Dermis microvascular lymphatic vessel endothelial cell (primary cell): ENCODE measurements at regions not wholly inside any gene's neighbourhood (a gene's known extent, or its start where the extent isn't known, plus 50 kb on each side); places are given as distances from the start of the nearest gene placed in this dataset.
A peak's percentile ranks its signal among the peaks of the same experiment; 100 is the strongest.
"Not testable (repeated sequence)": the region's sequence is repeated elsewhere in the genome, so short reads cannot be mapped to it uniquely, and the experiment has no call there.

ENCODE experiments used
- DNase-seq, 2 donors: peaks; one replicate each; pipeline versions ENCODE4 v3.0.0 to v3.0.0-alpha.2; 2010; ENCODE audit warnings: low read depth in 2 of 2

DNA sequence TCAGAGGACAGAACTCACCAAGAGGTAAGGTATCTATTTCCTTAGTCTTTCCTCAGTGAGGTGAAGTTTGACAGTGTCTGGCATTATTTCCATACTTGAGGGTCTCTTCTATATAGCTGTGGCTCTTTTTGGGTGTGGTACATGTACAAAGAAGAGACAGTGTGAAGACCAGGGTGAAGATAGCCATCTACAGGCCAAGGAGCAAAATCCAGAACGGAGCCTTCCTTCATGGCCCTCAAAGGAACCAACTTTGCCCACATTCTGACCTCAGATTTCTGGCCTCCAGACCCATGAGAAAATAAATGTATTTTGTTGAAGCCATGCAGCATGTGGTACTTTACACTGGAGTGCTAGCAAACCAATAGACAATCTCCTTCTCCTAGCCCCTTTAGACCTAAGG is 858.5 kb upstream of the B3GALT2 start:
- no peak for DNase-seq

DNA sequence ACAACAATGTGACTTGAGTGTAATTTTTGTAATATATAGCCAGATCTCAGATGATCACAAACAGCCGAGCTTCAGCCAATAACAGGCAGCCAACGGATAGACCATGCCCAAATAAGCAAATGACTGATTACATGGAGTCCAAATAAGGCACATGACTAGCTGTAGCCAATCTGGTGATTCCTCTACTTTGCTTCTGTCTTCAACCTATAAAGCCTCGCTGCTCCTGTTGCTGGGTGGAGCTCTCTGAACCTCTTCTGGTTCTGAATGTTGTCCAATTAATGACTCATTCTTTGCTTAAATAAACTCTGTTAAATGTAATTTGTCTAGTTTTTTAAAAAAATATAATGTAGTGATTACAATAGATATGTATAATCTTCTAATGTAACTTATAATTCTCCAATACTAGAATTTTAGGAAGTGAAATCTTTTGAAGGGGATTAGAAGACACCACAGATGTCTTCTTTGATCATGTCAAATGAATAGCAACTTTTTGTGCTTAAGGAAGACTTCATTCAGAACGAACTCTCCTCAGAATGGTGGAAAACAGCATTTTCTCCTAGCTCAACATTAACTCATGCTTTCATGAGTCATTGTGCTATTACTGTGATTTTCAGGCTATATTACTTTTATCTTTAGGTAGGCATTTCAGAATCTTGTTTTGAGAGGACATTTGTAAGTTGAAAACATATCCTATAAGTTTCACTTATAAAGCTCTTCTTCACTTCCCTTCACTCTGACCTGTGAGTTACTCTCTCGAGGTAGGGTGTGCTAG is 857.8 kb upstream of the B3GALT2 start:
- no peak for DNase-seq

DNA sequence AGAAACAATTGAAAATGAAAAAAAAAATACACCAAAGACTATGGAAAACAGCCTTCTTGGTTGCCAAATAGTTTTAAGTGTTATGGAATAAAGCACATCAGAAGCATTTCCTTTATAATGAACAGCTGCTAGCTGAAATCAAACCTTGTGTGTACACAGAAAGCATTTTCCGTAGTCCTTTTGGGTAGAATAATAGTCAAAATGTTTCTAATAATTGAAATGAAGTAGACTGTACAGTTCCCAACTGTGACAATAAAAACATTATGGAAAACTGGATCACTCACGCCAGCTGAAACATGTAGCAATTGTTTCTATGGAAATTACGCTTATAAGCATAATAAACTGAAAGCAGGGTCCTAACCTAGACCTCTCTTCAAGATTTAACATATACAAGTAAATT is 856.3 kb upstream of the B3GALT2 start:
- DNase-seq, result peak in 1 of 2 donors; percentile 33

DNA sequence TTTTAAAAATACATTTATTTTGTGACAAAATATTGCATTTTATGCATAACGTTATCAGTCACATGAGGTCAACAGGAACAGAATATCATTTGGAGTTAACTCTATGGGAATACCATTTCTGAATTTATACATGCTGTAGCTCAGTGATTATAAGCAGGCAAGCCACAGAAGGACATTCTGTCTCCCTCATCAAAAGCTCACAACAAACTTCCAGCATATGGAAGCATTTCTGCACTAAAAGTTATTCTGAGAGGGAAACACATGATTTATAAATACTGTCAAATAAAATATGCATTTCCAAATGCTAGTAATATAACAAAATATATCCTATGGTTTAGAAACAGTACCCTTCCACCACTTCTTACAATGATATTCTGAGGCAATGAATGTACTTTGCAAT is 854.1 kb upstream of the B3GALT2 start:
- DNase-seq, result no peak

DNA sequence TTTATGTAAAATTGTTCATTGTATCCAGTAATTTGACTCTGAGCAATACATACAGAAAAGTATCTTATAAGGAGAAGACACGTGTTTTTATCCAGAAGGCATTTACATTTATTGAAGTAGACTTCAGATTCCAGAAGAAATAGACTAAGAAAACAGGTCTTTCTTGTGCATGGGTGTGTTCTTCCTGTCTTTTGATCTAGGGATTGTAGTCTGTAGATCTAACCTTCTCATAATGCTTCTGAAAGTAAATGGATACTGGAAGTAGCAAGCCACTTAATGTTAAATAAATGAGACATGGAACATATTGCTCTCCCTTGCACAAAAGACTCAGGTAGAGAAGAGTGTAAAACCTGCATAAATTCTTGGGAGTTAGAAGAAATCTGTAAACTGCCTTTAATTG is 853.2 kb upstream of the B3GALT2 start:
- DNase-seq, result no peak

DNA sequence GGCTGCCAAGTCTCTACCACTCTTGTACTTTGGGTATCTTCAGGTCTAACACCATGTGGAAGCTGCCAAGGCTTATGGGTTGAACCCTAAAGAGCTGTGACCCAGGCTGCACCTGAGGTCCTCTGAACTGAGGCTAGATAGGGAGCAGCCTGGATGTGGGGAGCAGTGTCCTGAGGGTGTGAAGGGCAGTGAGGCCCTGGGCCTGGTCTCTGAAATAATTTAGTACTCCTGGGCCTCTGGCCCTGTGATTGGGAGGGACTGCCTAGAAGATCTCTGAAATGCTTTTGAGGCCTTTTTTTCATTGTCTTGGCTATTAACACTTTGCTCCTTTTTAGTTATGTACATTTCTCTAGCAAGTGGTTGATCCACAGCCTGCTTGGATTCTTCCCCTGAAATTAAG is 847.2 kb upstream of the B3GALT2 start:
- DNase-seq, result no peak

DNA sequence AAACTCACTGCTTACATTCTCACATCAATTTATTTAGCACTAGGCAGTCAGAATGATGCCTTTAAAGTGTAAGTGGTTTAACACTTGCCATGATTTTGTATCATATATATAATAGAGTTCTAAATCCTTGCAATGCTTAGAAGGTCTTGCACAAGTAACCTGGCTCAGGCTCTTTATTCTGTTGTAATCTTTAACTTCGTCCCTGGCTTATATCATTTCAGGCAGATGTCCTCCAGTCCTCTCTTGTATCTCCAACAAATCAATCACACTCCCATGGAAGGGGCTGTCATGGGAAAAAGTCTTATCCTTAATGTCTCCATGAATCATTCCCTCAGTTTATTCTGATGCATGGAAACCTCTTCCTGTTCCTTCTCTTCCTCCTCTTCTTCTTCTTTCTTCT is 841.6 kb upstream of the B3GALT2 start:
- DNase-seq, result no peak

DNA sequence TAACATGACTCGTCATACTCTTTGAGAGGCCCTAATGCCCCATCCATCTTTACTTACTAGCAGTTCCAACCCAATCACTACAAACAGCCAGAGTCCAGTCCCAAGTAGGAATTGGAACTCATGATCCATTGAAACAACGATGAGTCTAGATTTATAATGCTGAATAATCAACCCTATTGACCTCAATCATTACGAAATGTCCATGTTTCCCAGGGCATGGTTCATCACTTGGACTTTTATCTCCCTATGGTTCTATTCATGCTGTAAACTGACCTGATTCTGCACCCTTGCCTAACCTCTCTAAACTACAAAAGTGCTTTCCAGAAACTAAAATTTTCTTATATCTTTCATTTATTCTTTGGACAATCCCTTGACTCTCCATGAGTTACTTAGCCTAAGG is 840.0 kb upstream of the B3GALT2 start:
- no peak for DNase-seq

DNA sequence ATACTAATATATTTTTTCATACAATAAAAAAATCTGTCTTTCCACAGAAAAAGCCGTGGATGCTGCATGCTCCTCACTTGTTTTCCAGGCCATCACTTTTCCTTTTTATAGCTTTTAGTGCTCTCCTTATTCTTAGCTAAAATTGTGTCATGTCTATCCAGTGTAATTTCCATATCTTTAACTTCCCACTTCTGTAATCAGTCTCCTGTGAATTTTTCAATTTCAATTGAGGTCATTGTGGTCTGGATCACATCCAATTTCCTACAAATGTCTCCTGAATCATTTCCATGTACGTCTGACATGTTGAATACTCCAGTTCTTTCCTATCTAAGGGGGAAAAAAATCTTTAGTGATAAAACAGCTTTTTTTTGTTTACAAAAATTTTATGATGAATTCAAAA is 838.2 kb upstream of the B3GALT2 start:
- peak; percentile 6 to 74 for DNase-seq

DNA sequence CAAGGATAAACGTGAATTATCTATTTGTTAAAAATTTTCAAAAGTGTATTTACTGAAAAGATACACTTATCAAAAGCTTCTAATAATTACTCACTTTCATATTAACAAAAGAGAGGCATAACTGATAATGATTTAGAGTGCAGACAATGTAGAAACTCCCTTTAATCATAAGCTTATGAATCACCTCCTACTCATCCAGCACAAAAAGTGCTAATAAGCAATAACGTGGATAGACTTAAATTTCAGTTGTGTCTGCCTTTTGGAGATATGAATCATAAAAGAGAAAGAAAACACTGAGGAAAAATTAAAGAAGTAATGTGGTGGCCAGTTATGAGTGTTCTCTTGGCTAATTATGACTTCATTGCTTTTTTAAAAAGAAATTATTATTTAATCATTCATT is 827.6 kb upstream of the B3GALT2 start:
- DNase-seq, result peak in 1 of 2 donors; percentile 18

DNA sequence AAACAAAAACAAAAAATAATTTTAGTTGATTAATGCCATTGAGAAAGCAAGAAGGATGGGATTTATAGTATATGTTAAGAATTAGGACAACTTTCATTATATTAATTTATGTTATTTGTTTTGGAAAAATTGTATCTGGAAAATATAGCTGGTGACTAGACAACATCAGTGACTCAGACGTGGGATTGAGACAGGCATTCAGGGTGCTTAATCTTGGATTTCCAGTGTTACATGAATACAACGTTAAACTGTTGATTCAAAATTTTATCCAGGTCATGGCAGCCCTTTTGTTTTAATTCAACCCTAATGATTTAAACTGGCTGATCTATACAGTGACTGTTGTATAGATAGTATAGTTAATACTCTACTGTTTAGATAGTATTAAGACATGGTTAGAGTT is 827.1 kb upstream of the B3GALT2 start:
- no peak for DNase-seq

DNA sequence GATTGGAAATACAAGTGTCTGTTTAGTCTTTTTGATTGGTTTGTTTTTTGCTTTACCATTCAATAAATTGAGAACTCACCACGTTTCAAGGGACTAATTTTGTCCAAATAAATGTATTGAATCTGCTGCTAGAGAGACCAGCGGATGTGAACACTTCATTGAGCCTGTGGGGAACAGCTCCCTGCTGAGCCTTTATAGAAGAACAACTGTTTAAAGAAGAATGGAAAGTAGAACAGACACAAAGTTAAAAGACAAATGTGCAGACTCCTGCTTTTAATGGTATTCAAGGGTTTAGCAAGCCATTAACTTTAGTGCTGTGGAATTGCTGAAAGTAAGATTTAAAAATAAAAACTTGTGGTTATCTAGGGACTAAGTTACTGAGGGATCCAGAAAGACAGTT is 817.7 kb upstream of the B3GALT2 start:
- DNase-seq, result no peak

DNA sequence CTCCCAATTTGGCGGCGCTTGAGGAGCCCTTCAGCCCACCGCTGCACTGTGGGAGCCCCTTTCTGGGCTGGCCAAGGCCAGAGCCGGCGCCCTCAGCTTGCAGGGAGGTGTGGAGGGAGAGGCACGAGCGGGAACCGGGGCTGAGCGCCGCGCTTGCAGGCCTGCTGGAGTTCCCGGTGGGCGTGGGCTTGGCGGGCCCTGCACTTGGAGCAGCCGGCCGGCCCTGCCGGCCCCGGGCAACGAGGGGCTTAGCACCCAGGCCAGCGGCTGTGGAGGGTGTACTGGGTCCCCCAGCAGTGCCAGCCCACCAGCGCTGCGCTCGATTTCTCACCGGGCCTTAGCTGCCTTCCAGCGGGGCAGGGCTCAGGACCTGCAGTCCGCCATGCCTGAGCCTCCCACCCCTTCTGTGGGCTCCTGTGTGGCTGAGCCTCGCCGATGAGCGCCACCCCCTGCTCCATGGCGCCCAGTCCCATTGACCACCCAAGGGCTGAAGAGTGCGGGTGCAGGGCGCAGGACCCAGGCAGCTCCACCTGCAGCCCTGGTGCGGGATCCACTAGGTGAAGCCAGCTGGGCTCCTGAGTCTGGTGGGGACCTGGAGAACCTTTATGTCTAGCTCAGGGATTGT is 815.4 kb upstream of the B3GALT2 start:
- DNase-seq, result not testable (repeated sequence)

DNA sequence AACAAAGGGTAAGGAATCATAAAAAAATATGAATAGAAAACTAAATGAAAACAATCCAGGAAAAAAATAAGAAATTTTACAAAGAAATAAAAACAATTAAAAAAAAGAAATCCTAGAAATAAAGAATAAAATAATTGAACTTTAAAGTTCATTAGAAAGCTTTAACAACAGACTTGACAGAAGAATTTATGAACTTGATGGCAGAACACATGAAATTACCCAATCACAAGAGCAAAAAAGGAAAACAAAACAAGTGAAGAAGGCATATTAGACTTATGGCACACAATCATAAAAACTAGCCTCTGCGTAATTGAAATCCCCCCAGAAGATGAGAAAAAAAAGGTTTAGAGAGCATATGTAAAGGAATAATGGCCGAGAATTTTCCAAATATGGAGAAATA is 802.5 kb upstream of the B3GALT2 start:
- no peak for DNase-seq

DNA sequence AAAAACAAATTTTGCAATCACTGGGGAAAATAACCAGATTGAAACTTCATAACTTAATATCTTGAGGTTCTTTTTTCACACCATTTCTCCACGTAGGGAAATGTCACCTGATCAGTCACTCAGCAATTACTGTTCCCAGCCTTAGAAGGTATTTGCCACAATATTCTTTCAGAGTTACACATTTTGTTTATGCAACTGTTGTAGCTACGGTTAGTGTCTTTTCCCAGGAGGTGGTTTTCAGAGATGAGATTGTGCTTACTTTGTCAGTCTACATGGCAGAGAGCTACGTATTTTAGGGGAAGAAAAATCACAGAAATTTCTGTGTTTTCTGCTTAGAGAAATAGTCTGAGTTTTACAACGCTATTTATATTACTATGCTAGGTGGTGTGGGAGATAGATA is 792.8 kb upstream of the B3GALT2 start:
- DNase-seq, result no peak

DNA sequence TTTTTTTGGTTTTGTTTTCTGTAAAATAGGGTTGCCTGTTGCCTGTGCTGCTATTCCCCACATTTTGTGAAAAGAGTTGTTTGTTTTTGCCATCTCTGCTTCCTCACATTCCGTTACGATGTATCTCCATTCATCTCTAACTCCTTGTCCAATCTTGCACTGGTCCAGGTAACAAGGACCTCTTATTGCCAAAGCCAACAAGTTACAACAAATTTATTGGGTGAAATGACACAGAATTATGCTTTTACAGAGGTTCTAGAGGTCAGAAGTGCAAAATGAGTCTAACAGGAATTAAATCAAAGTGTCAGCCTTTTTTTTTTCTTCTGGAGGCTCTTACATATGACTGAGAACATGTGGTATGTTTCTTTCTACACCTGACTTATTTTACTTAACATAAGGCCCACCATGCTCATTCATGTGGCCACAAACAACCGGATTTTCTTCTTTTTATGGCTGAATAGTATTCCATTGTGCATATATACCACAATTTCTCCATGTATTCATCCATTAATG is 787.9 kb upstream of the B3GALT2 start:
- DNase-seq, result no peak

DNA sequence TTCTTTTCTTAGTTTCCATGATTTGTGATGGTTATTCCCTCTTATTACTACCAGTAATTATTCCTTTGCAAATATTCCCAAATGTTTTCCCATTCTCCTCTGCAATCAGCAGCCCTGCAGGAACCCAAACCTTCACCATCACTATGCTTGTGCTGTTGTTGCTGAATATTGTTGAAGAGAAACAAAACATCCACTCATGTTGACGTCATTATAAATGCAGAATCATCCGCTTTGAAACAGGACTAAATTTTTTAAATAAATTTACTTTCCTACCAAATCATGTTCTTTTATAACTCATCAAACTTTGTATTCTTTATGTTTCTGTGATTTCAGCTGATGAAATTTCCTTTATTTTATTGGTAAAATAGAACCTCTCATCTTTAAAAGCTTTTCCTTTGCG is 787.0 kb upstream of the B3GALT2 start:
- no peak for DNase-seq

DNA sequence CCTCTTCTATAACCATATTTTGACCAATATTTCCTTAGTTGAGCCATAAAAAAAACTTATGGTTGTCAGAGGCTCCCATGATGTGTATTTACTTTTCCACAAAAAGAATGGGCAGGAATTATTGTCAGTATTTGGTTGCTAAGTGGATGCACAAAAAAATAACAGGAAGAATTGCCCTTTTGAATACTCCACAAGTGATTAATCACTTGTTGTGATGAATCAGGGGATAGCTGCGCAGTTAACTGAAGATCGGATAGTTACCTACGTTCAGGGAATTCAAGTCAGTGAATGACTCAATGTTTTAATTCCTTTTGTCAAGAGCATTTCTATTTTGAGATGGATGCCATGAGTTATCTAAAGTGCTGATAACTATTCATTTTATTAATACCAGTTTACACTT is 785.2 kb upstream of the B3GALT2 start:
- peak; percentile 36 to 80 for DNase-seq

DNA sequence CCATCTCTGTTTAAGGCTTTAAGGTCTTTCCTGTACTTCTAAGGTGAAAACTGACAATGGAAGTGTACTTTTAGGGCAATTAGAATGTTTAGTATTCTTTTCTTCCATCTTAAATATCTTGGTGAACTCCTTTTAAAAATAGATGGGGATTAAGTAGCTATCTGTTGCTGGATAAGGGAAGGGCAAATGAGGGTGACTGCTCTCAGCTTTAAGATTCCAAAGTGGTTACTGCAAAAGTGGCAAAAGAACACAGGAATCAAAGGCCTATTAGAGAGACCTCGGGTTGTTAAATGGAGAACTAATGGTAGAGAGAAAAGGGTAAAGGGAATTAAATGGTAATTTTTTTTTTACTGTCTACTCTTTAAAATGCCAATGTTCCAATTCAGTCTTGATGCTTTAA is 774.1 kb upstream of the B3GALT2 start:
- DNase-seq, result no peak

DNA sequence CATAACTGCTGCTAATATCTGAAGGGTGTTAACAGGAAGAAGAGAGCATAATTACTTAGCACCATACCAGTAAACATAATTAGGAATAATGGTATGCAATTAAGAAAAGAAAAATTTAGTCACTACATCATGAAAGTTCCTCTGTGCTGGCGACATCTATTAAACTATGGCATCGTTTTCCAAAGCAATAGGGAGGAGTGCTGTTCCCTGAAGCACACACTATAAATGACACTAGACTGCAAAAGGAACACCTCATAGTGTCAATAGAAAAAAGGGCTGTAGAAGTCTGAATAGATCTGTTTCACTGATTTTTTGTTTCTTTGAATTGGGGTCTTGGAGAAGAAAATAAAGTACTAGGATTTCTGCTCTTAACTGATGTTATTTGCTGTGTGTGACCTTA is 773.6 kb upstream of the B3GALT2 start:
- DNase-seq, result no peak

DNA sequence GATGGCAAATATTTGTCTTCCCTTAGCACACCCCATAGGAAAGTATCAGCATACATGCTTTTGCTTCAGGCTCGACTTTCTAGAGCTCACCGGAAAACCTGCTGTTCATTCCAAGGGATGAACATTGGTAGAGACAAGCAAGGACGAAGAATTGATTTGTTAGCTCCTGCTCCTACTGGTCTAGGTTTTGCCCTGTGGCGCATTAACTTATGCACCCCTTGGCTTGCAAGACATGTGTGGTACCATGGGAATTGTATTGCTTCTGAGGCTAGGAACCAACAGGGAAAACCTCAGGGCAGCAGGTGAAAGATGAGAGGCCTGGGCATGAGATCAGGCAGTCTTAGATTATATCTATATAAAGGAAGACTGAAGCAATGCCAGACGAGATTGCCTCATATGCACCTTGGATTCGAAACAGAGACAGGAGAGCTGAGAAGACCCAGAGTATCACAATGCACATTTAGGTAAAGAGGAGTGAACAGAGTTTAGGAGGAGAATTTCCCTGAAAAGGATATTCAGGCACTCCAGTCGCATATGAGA is 771.2 kb upstream of the B3GALT2 start:
- no peak for DNase-seq

DNA sequence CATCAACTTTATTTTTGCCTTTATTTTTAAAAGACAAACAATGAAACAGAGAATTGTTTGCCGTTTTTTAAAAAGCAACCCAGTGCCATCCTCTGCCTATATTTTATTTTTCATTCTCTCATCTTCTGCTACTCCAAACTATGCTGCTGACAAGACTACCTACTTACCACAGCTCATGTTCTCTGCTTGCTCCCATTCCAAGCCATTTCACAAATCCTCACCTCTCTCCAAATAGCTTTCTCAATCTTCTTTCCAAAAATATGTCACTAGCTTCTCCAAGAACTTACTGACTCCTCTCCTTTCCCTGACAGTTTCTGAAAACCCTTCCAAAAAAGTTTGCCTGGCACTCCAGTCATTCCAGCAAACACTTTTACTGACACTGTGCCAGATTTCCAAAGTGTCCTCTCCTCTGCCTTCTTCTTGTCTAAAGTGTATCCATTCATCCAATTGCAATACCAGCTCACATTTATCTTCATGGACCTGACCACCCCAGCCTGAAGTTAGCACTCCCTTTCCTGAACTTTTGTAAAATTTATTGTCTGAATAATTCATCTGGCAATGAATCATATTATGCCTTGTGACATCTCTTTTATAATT is 766.5 kb upstream of the B3GALT2 start:
- DNase-seq, result no peak

DNA sequence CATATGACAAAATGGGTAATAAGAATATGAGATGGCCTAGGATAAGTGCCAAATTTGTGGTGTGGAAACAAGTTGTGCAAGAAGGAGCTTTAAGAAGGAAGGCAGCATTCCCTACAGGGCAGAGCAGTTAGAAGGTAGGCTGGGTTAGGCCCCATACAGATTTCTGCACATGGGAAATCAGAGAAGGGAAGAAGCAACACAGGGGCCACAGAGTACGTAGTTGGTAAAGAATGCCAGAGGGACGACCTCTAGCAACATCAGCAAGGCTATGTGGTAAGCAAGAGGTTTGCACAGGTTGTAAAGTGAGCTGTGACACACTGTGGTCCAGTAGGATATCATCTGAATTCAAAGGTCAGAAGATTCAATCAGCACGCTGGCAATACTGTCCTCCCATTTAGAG is 765.6 kb upstream of the B3GALT2 start:
- no peak for DNase-seq
